ENCODE measurements at regions not wholly inside any gene's neighbourhood (a gene's known extent, or its start where the extent isn't known, plus 50 kb on each side); places are given as distances from the start of the nearest gene placed in this dataset.
A peak's percentile ranks its signal among the peaks of the same experiment; 100 is the strongest.
"Not testable (repeated sequence)": the region's sequence is repeated elsewhere in the genome, so short reads cannot be mapped to it uniquely, and the experiment has no call there.

GRCh38 chr14:45705940-45706534 is 453.0 kb upstream of the MIS18BP1 start:
- peak; percentile 64 for FAIRE-seq

- no peak for FAIRE-seq
Measured at GRCh38 chr14:45699471-45699870, 446.5 kb upstream of the MIS18BP1 start.

- FAIRE-seq, result no peak
Measured at GRCh38 chr14:45698462-45699134, 445.6 kb upstream of the MIS18BP1 start.

DNA sequence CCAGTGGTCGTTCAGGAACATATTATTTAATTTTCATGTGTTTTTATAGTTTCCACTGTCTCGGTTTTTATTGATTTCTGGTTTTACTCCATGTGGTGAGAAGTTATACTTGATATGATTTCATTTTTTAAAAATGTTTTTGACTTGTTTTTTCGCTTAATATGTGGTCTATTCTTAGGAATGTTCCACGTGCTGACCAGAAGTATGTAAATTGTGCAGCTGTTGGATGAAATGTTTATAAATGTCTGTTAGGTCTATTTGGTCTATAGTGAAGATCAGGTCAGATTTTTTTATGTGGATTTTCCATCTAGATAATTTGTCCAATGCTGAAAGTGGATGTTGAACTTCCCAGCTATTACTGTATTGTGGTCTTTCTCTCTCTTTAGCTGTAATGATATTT is 433.8 kb upstream of the MIS18BP1 start:
- FAIRE-seq, result peak; percentile 86

- no peak for FAIRE-seq
Measured at GRCh38 chr14:45680531-45680930, 427.5 kb upstream of the MIS18BP1 start.

GRCh38 chr14:45679853-45680252 is 426.9 kb upstream of the MIS18BP1 start:
- peak; percentile 90 for FAIRE-seq

DNA sequence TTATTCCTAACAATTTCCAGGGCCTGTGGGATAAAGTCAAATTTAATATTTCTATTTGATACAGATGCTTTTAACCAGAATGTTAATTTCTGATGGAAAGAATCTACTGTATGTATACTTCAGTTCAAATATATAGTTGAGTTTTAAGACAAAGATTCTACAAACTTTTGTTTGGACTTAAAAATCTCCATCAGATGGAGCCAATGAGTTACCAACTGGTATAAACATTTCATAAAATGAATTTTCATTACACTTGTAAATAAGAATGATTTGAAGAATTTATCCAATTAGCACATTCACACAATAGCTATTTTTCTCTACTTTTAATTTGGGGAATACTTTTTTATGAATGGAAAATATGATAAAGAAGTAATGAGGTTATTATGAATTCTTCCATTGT is 425.2 kb upstream of the MIS18BP1 start:
- peak; percentile 75 for FAIRE-seq

DNA sequence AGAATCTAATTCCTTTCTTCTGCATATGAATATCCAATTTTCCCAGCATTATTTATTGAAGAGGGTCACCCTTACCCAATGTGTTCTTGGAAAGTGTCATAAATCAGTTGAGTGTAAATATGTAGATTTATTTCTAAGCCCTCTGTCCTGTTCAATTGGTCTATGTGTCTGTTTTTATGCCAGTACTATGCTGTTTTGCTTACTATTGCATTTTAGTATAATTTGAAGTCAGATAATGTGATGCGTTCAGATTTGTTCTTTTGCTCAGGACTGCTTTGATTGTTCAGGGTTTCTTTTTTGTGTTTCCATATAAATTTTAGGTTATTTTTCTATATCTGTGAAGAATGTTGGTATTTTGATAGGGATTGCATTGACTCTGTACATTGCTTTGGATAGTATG is 420.4 kb upstream of the MIS18BP1 start:
- FAIRE-seq, result no peak

- FAIRE-seq, result no peak
Measured at GRCh38 chr14:45664668-45665356, 411.8 kb upstream of the MIS18BP1 start.

DNA sequence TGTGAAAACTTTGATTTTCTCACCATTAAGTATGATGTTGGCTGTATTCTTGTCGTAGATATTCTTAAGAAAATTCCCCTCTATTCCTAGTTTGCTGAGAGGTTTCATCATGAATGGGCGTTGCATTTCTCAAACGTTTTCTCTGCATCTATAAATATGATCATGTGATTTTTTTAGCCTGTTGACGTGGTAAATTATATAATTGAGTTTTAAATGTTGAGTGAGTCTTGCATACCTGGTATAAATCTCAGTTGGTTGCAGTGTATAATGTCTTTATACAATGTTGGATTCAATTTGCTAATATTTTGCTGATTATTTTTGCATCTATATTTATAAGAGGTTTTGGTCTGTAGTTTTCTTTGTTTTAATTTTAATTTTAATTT is 405.9 kb upstream of the MIS18BP1 start:
- FAIRE-seq, result peak; percentile 8

GRCh38 chr14:45658226-45658916 is 405.4 kb upstream of the MIS18BP1 start:
- peak; percentile 98 for FAIRE-seq

- FAIRE-seq, result no peak
Measured at GRCh38 chr14:45651890-45652289, 398.9 kb upstream of the MIS18BP1 start.

- FAIRE-seq, result no peak
Measured at GRCh38 chr14:45650754-45651153, 397.8 kb upstream of the MIS18BP1 start.

DNA sequence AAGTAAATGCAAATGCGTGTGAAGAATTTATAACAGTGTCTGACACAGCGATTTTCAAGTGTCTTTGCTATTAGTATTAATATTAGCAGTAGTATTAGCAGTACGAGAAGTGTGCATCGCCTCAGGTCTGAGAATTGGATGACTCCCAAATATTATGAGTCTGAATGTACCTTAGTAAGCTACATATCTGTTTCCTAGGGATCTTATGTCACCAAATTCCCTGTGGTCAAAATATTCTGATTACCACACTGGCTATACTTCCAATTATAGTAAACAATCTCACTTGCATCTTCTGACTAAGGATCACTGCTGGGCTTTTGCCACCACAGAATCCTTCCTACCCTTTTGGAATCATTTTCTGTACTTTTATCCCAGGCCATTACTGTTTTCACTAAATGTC is 396.0 kb upstream of the MIS18BP1 start:
- FAIRE-seq, result no peak

DNA sequence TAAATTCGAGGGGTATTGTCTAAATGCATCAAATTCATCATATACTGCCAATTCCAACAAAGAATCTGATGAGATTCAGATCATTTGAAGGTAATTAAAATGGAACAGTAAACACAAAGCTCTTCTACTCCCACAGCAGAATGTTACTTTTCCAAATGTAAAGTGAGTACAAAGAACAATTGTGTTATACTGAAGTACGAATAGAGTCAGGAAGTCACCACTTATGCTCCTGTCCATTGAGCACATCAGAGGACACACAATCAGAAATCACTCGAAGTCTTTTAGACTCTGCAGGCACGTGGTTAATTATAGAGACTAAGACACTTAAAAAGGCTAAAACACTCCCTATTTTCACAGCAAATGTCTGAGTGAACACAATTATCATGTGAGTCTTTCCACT is 388.5 kb upstream of the MIS18BP1 start:
- no peak for FAIRE-seq

- not testable (repeated sequence) for FAIRE-seq
Measured at GRCh38 chr14:45634651-45635441, 381.8 kb upstream of the MIS18BP1 start.

DNA sequence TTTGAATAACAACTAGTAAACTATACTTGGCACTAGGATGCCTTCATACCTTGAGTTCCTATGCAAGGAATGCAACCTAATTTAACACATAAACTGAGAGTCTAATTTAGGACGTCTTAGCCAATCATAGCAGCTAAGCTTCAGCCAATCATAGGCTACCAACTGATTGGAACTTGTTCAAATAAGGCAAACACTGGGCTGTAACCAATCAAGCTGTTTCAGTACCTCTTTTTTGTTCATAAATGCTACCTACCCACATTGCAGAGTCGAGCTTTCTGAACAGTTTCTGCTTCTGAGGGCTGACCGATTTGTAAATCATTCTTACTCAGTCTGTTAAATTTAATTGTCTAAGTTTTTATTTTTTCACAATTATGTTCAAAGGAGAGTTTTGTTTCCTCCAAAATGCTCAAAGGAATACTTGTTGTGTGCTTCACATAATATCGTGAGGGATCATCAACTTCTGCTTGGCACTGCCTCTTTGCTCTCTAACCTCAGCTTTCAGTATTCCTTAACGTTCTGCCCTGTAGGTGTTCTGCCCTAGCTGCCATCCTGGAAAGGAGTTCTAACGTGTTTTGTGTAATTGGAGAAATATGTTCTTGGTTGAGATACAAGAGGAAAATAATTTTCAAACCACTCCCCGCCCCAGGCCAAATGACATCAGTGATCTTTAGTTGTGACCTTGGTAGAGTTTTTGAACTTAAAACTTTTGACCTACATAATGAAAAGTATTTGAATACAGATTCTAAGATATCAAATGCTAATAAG is 380.4 kb upstream of the MIS18BP1 start:
- FAIRE-seq, result no peak

- FAIRE-seq, result no peak
Measured at GRCh38 chr14:45621731-45622130, 368.7 kb upstream of the MIS18BP1 start.

DNA sequence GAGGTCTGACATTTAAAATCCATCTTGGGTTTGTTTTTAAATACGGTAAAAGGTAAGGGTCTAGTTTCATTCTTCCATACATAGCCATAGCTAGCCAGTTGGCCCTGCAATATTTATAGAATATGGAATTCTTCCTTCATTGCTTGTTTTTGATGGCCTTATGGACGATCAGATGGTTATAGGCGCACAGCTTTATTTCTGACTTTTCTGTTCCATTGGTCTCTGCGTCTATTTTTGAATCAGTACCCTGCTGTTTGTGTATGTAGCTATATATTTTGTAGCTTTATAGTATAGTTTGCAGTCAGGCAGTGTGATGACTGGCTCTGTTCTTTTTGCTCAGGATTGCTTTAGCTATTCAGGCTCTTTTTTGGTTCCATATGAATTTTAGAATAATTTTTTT is 366.8 kb upstream of the MIS18BP1 start:
- FAIRE-seq, result no peak

DNA sequence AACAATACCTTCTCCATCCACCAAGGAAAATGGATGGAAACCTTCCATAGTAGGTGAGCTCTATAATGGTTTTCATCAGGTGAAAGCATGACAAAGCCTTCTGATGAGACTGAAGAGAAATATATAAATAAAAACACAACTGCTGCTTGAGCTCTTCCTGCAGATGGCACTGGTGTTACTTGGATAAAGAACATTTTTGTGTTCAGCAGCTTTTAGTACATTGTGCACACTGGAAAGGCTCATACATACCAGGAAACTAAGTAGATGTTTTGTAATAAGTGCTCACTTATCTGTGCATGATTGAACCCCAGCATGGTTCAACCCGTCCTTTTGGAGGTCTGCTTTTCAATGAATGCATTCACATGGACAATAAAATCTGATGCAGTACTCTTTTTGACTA is 357.3 kb upstream of the MIS18BP1 start:
- FAIRE-seq, result peak; percentile 71

- FAIRE-seq, result no peak
Measured at GRCh38 chr14:45587142-45587541, 334.1 kb upstream of the MIS18BP1 start.

GRCh38 chr14:45559626-45560025 is 306.6 kb upstream of the MIS18BP1 start:
- FAIRE-seq, result no peak

All from endometrium (tissue), 2 donors.